ENCODE measurements at regions not wholly inside any gene's neighbourhood (a gene's known extent, or its start where the extent isn't known, plus 50 kb on each side); places are given as distances from the start of the nearest gene placed in this dataset.

DNA sequence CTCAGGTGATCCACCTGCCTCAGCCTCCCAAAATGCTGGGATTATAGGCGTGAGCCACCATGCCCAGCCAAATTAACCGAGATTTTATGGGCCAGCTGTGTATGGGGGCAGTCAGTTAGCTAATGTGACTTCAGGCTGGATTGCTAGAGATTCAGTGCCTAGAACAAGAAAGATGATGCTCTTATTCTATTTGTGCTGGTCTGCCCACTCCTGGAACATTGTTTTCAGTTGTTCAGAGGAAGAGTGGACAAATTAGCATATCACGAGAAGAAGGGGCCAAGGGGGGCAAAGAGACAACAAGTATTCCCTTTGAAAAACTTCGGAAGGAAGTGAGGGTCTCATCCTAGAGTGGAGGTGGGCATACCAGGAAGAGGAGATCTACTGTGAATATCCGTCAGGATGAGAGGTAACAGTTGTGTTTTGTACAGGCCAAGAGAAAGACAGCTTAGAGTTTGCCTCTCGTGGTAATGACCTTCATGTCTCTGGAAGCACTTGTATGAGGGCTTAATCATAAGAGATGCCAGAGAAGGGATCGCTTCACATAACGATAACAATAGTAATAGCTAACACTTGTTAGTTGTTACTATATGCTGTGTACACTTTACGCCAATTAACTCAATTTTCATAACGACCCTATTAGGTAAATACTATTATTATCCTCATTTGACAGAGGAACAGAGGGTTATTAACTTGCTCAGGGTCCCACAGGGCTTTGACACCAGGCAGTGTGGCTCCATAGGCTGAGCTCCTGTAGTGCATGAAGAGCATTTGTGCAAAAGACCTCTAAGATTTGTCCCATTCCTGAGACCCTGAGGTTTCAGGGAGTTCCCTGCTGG, 138.3 kb downstream of the DDX1 start:
- TF ChIP-seq, protein P1, sequence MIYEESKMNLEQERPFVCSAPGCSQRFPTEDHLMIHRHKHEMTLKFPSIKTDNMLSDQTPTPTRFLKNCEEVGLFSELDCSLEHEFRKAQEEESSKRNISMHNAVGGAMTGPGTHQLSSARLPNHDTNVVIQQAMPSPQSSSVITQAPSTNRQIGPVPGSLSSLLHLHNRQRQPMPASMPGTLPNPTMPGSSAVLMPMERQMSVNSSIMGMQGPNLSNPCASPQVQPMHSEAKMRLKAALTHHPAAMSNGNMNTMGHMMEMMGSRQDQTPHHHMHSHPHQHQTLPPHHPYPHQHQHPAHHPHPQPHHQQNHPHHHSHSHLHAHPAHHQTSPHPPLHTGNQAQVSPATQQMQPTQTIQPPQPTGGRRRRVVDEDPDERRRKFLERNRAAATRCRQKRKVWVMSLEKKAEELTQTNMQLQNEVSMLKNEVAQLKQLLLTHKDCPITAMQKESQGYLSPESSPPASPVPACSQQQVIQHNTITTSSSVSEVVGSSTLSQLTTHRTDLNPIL (CRISPR knock-in tag; IDR thresholded peaks at IDR 0.05; ENCODE audit: low read depth), result no peak
- TF ChIP-seq OSR1 (CRISPR knock-in tag; IDR thresholded peaks at IDR 0.05) (no peak), RARB (CRISPR knock-in tag; IDR thresholded peaks at IDR 0.05) (no peak), CSDC2 (CRISPR knock-in tag; IDR thresholded peaks at IDR 0.05) (no peak), ZC3H10 (CRISPR knock-in tag; IDR thresholded peaks at IDR 0.05) (no peak), BACH2 (CRISPR knock-in tag; IDR thresholded peaks at IDR 0.05; ENCODE audit: borderline replicate concordance) (no peak), ZNF565 (CRISPR knock-in tag; conservative IDR thresholded peaks at IDR 0.05; ENCODE audit: low read depth) (no peak), CSRNP3 (CRISPR knock-in tag; IDR thresholded peaks at IDR 0.05) (no peak), TSHZ2 (CRISPR knock-in tag; IDR thresholded peaks at IDR 0.05) (no peak), ISL1 (CRISPR knock-in tag; IDR thresholded peaks at IDR 0.05) (no peak), ESRRG (CRISPR knock-in tag; IDR thresholded peaks at IDR 0.05) (no peak), ZFP30 (CRISPR knock-in tag; IDR thresholded peaks at IDR 0.05) (no peak), GLIS3 (CRISPR knock-in tag; IDR thresholded peaks at IDR 0.05) (no peak)
- TF ChIP-seq, protein P2, sequence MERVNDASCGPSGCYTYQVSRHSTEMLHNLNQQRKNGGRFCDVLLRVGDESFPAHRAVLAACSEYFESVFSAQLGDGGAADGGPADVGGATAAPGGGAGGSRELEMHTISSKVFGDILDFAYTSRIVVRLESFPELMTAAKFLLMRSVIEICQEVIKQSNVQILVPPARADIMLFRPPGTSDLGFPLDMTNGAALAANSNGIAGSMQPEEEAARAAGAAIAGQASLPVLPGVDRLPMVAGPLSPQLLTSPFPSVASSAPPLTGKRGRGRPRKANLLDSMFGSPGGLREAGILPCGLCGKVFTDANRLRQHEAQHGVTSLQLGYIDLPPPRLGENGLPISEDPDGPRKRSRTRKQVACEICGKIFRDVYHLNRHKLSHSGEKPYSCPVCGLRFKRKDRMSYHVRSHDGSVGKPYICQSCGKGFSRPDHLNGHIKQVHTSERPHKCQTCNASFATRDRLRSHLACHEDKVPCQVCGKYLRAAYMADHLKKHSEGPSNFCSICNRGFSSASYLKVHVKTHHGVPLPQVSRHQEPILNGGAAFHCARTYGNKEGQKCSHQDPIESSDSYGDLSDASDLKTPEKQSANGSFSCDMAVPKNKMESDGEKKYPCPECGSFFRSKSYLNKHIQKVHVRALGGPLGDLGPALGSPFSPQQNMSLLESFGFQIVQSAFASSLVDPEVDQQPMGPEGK (CRISPR knock-in tag; IDR thresholded peaks at IDR 0.05; ENCODE audit: borderline replicate concordance), result no peak
